Neural cell (in vitro differentiated cells): ENCODE measurements at regions not wholly inside any gene's neighbourhood (a gene's known extent, or its start where the extent isn't known, plus 50 kb on each side); places are given as distances from the start of the nearest gene placed in this dataset.

Experiments
- CTCF ChIP-seq: fragments of 450-650 bp; IDR thresholded peaks from 2 replicates; pipeline ENCODE4 v1.5.1; 2014; ENCODE audit warnings: antibody characterized with exemption, mild to moderate bottlenecking, moderate library complexity; ENCODE audit not compliant: poor library complexity, severe bottlenecking
- EZH2 ChIP-seq: fragments of 200-600, 300-800 bp; shearing (Covaris generic), sonication (generic); IDR thresholded peaks from 2 replicates; pipeline ENCODE4 v1.6.1; 2014; ENCODE audit warnings: antibody characterized with exemption, low read length, borderline replicate concordance, mild to moderate bottlenecking; ENCODE audit not compliant: insufficient read depth, poor library complexity, severe bottlenecking
- MXI1 ChIP-seq: fragments of 450-650 bp; conservative IDR thresholded peaks from 2 replicates; pipeline ENCODE4 v1.6.1; 2014; ENCODE audit warnings: antibody characterized with exemption, mild to moderate bottlenecking; ENCODE audit not compliant: poor library complexity, severe bottlenecking
- POLR2AphosphoS5 ChIP-seq: IDR thresholded peaks from 2 replicates; pipeline ENCODE4 v1.6.1; 2012
- SMC3 ChIP-seq: fragments of 450-650 bp; conservative IDR thresholded peaks from 2 replicates; pipeline ENCODE4 v1.6.1; 2014; ENCODE audit warnings: antibody characterized with exemption, mild to moderate bottlenecking, moderate library complexity; ENCODE audit not compliant: poor library complexity
- TF ChIP-seq, protein P1 (sequence below): IDR thresholded peaks from 2 replicates; pipeline ENCODE4 v1.6.1; 2012; ENCODE audit warnings: borderline replicate concordance

- TF ChIP-seq SMC3 (no peak), CTCF (no peak), MXI1 (no peak), POLR2AphosphoS5 (no peak), EZH2 (no peak)
- TF ChIP-seq, protein P1, sequence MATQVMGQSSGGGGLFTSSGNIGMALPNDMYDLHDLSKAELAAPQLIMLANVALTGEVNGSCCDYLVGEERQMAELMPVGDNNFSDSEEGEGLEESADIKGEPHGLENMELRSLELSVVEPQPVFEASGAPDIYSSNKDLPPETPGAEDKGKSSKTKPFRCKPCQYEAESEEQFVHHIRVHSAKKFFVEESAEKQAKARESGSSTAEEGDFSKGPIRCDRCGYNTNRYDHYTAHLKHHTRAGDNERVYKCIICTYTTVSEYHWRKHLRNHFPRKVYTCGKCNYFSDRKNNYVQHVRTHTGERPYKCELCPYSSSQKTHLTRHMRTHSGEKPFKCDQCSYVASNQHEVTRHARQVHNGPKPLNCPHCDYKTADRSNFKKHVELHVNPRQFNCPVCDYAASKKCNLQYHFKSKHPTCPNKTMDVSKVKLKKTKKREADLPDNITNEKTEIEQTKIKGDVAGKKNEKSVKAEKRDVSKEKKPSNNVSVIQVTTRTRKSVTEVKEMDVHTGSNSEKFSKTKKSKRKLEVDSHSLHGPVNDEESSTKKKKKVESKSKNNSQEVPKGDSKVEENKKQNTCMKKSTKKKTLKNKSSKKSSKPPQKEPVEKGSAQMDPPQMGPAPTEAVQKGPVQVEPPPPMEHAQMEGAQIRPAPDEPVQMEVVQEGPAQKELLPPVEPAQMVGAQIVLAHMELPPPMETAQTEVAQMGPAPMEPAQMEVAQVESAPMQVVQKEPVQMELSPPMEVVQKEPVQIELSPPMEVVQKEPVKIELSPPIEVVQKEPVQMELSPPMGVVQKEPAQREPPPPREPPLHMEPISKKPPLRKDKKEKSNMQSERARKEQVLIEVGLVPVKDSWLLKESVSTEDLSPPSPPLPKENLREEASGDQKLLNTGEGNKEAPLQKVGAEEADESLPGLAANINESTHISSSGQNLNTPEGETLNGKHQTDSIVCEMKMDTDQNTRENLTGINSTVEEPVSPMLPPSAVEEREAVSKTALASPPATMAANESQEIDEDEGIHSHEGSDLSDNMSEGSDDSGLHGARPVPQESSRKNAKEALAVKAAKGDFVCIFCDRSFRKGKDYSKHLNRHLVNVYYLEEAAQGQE: no peak
These were observed 101.1 kb upstream of the RAB12 start for GRCh38 chr18:8507915-8508705.
